H9 (cell line): ENCODE measurements at regions not wholly inside any gene's neighbourhood (a gene's known extent, or its start where the extent isn't known, plus 50 kb on each side); places are given as distances from the start of the nearest gene placed in this dataset.

Experiments
- DNase-seq: peaks from one replicate; pipeline ENCODE4 v3.0.0-alpha.2; 2017
- H2AFZ ChIP-seq: one replicate; pipeline ENCODE4 v1.6.1; 2013; ENCODE audit warnings: mild to moderate bottlenecking, low read length, control low read depth, moderate library complexity
- H2AK5ac ChIP-seq: 2 replicates; pipeline ENCODE4 v1.6.1; 2013; ENCODE audit warnings: low read length, control low read depth, mixed read lengths; ENCODE audit not compliant: insufficient read length
- H2BK120ac ChIP-seq: one replicate; pipeline ENCODE4 v1.6.1; 2013; ENCODE audit warnings: low read depth, mild to moderate bottlenecking, low read length, control low read depth, inconsistent platforms; ENCODE audit not compliant: poor library complexity, severe bottlenecking
- H2BK12ac ChIP-seq: 2 replicates; pipeline ENCODE4 v1.6.1; 2013; ENCODE audit warnings: low read length, control low read depth, mixed read lengths, low read depth; ENCODE audit not compliant: insufficient read length
- H2BK15ac ChIP-seq: 2 replicates; pipeline ENCODE4 v1.6.1; 2013; ENCODE audit warnings: low read depth, low read length, control low read depth
- H2BK20ac ChIP-seq: one replicate; pipeline ENCODE4 v1.6.1; 2013; ENCODE audit warnings: low read depth, mild to moderate bottlenecking, low read length, control low read depth, inconsistent platforms; ENCODE audit not compliant: poor library complexity, severe bottlenecking
- H2BK5ac ChIP-seq: 2 replicates; pipeline ENCODE4 v1.6.1; 2013; ENCODE audit warnings: low read length, control low read depth, mixed read lengths; ENCODE audit not compliant: insufficient read length
- H3K14ac ChIP-seq: 2 replicates; pipeline ENCODE4 v1.6.1; 2013; ENCODE audit warnings: low read length, control low read depth; ENCODE audit not compliant: insufficient read depth
- H3K18ac ChIP-seq: 2 replicates; pipeline ENCODE4 v1.6.1; 2013; ENCODE audit warnings: low read depth, mild to moderate bottlenecking, mixed read lengths, low read length, control low read depth; ENCODE audit not compliant: insufficient read length
- H3K23ac ChIP-seq: 2 replicates; pipeline ENCODE4 v1.6.1; 2013; ENCODE audit warnings: low read length, control low read depth, mixed read lengths, low read depth; ENCODE audit not compliant: insufficient read length
- H3K23me2 ChIP-seq: 2 replicates; pipeline ENCODE4 v1.6.1; 2013; ENCODE audit warnings: low read depth, mild to moderate bottlenecking, mixed read lengths, low read length, control low read depth; ENCODE audit not compliant: insufficient read length, poor library complexity, severe bottlenecking
- H3K27ac ChIP-seq: 2 replicates; pipeline ENCODE4 v1.5.1; 2013; ENCODE audit warnings: low read length, control low read depth, mixed read lengths, low read depth; ENCODE audit not compliant: insufficient read length
- H3K27me3 ChIP-seq: 2 replicates; pipeline ENCODE4 v1.6.1; 2013; ENCODE audit warnings: low read length, control low read depth, inconsistent platforms; ENCODE audit not compliant: insufficient read depth
- H3K4ac ChIP-seq: 2 replicates; pipeline ENCODE4 v1.6.1; 2013; ENCODE audit warnings: low read depth, mild to moderate bottlenecking, control low read depth, inconsistent platforms, low read length, moderate library complexity
- H3K4me1 ChIP-seq: 2 replicates; pipeline ENCODE4 v1.6.1; 2013; ENCODE audit warnings: low read length, control low read depth, inconsistent platforms; ENCODE audit not compliant: insufficient read depth
- H3K4me2 ChIP-seq: 2 replicates; pipeline ENCODE4 v1.6.1; 2013; ENCODE audit warnings: low read length, control low read depth, mixed read lengths; ENCODE audit not compliant: insufficient read length, insufficient read depth
- H3K56ac ChIP-seq: 2 replicates; pipeline ENCODE4 v1.6.1; 2013; ENCODE audit warnings: low read depth, mild to moderate bottlenecking, mixed read lengths, low read length, control low read depth; ENCODE audit not compliant: insufficient read length
- H3K79me1 ChIP-seq: 2 replicates; pipeline ENCODE4 v1.6.1; 2013; ENCODE audit warnings: low read depth, mild to moderate bottlenecking, moderate library complexity, low read length, control low read depth, inconsistent platforms; ENCODE audit not compliant: insufficient read depth, poor library complexity, severe bottlenecking
- H3K79me2 ChIP-seq: 2 replicates; pipeline ENCODE4 v1.6.1; 2013; ENCODE audit warnings: low read length, control low read depth, inconsistent platforms; ENCODE audit not compliant: insufficient read depth
- H3K9ac ChIP-seq: 2 replicates; pipeline ENCODE4 v1.6.1; 2013; ENCODE audit warnings: low read length, control low read depth, mixed read lengths; ENCODE audit not compliant: insufficient read length; ENCODE audit errors: extremely low read depth
- H3K9me3 ChIP-seq: one replicate; pipeline ENCODE4 v1.6.1; 2013; ENCODE audit warnings: low read depth, low read length, inconsistent platforms; ENCODE audit not compliant: control insufficient read depth
- H3T11ph ChIP-seq: one replicate; pipeline ENCODE4 v1.6.1; 2013; ENCODE audit warnings: mild to moderate bottlenecking, low read length, control low read depth, inconsistent platforms
- H4K20me1 ChIP-seq: one replicate; pipeline ENCODE4 v1.6.1; 2013; ENCODE audit not compliant: control insufficient read depth, insufficient read length, insufficient read depth
- H4K5ac ChIP-seq: 2 replicates; pipeline ENCODE4 v1.6.1; 2013; ENCODE audit warnings: low read depth, mild to moderate bottlenecking, mixed read lengths, low read length, control low read depth; ENCODE audit not compliant: insufficient read length
- H4K8ac ChIP-seq: replicated peaks from 2 replicates; pipeline ENCODE4 v1.6.1; 2013; ENCODE audit warnings: low read length, control low read depth, mixed read lengths, low read depth; ENCODE audit not compliant: insufficient read length
- H4K91ac ChIP-seq: 2 replicates; pipeline ENCODE4 v1.6.1; 2013; ENCODE audit warnings: low read depth, mild to moderate bottlenecking, moderate library complexity, mixed read lengths, low read length, control low read depth; ENCODE audit not compliant: insufficient read length
- H3K27ac Mint-ChIP-seq, 3 experiments: 2 replicates in 2 of 3; 3 replicates in 1 of 3; pipeline ENCODE4 v1.8.0; 2020 to 2021; ENCODE audit warnings: mixed read lengths in 3 of 3, mild to moderate bottlenecking in 1 of 3, moderate library complexity in 1 of 3
- H3K27me3 Mint-ChIP-seq: 2 replicates; pipeline ENCODE4 v1.8.0; 2021; ENCODE audit warnings: low read depth, mild to moderate bottlenecking, moderate library complexity, mixed read lengths
- H3K36me3 Mint-ChIP-seq, 3 experiments: 2 replicates in 2 of 3; 3 replicates in 1 of 3; pipeline ENCODE4 v1.8.0; 2020 to 2021; ENCODE audit warnings: low read depth in 3 of 3, mixed read lengths in 3 of 3; ENCODE audit not compliant: insufficient read depth in 1 of 3
- H3K4me1 Mint-ChIP-seq, 2 experiments: 2 replicates each; pipeline ENCODE4 v1.8.0; 2020; ENCODE audit warnings: mixed read lengths in 2 of 2
- H3K4me3 Mint-ChIP-seq, 2 experiments: 2 replicates in 1 of 2; 3 replicates in 1 of 2; pipeline ENCODE4 v1.8.0; 2020 to 2021; ENCODE audit warnings: mild to moderate bottlenecking in 2 of 2, mixed read lengths in 2 of 2, moderate library complexity in 1 of 2
- H3K9me3 Mint-ChIP-seq, 2 experiments: 2 replicates in 1 of 2; 3 replicates in 1 of 2; pipeline ENCODE4 v1.8.0; 2020; ENCODE audit warnings: mild to moderate bottlenecking in 2 of 2, mixed read lengths in 2 of 2, moderate library complexity in 1 of 2
- CTCF ChIP-seq: fragments of 200-600 bp; sonication (generic); conservative IDR thresholded peaks from 3 replicates; pipeline ENCODE4 v1.8.0; 2021; ENCODE audit warnings: antibody characterized with exemption, mild to moderate bottlenecking
- WGBS: extraction: QIAGEN DNeasy Blood & Tissue Kit; methylation state at CpG from one replicate; pipeline ENCODE4 v1.1.7; 2013; ENCODE audit warnings: missing lambda C conversion rate, low lambda C conversion rate, mixed read lengths; ENCODE audit not compliant: insufficient read length; ENCODE audit errors: extremely low coverage; 5-methylcytosine and 5-hydroxymethylcytosine counted together

GRCh38 chr16:86996081-86996480, 321.1 kb downstream of the C16orf95 start:
- no peaks in the 10 kb centered on the region for H3K79me2 ChIP-seq
- DNase-seq: no peak
- Mint-ChIP-seq H3K27ac (no peak overlapping the region), H3K27me3 (peaks cover 13% of the 10 kb centered on the region), H3K4me3 (no peak overlapping the region), H3K9me3 (peaks cover 0 to 6% of the 10 kb centered on the region in 2 experiments; a peak in 4 of 5 replicates), H3K36me3 (no peaks in the 10 kb centered on the region; a peak in 1 of 7 replicates), H3K4me1 (peaks cover 4 to 10% of the 10 kb centered on the region in 2 experiments)
- H3K9me3 ChIP-seq: no peaks in the 10 kb centered on the region
- H2BK5ac ChIP-seq: no peak overlapping the region
- no peaks in the 10 kb centered on the region for H3K23me2 ChIP-seq
- no peak overlapping the region for H3K27ac ChIP-seq
- no peak overlapping the region for H3T11ph ChIP-seq
- H3K23ac ChIP-seq: no peak overlapping the region
- no peak overlapping the region; the same call in 1 of the 2 replicates for H3K14ac ChIP-seq
- H3K4me2 ChIP-seq: no peak overlapping the region
- no peak overlapping the region for H2BK15ac ChIP-seq
- H2BK12ac ChIP-seq: no peak overlapping the region
- no peak overlapping the region for H3K4ac ChIP-seq
- no peak overlapping the region for H3K9ac ChIP-seq
- H3K56ac ChIP-seq: no peak overlapping the region
- H3K79me1 ChIP-seq: no peaks in the 10 kb centered on the region
- no peak overlapping the region for H2AK5ac ChIP-seq
- no peak overlapping the region for H2BK120ac ChIP-seq
- H2AFZ ChIP-seq: no peak overlapping the region
- no peak overlapping the region for H4K91ac ChIP-seq
- H4K8ac ChIP-seq: no peak overlapping the region
- TF ChIP-seq CTCF: no peak
- H2BK20ac ChIP-seq: no peak overlapping the region
- no peaks in the 10 kb centered on the region for H4K20me1 ChIP-seq
- H4K5ac ChIP-seq: no peak overlapping the region
- no CpG with 5 or more reads among the region's 10 CpGs for WGBS
- H3K4me1 ChIP-seq: no peaks in the 10 kb centered on the region
- H3K27me3 ChIP-seq: no peaks in the 10 kb centered on the region
- H3K18ac ChIP-seq: no peak overlapping the region
